Stimulated activated CD4-positive, alpha-beta T cell treated with anti-CD3 and anti-CD28 coated beads, Interleukin-1b, Interleukin-23, amount 100 ng/mL, for 48 hours (primary cell): ENCODE measurements at regions not wholly inside any gene's neighbourhood (a gene's known extent, or its start where the extent isn't known, plus 50 kb on each side); places are given as distances from the start of the nearest gene placed in this dataset.

Source experiments
- DNase-seq: peaks from one replicate; pipeline ENCODE4 v3.0.0-alpha.2; 2020

GRCh38 chr15:31474059-31474868 lies 147.6 kb downstream of the KLF13 start:
- peak; percentile 55 for DNase-seq

- DNase-seq = no peak
Observed at GRCh38 chr15:31476236-31476810, 149.7 kb downstream of the KLF13 start.

- no peak for DNase-seq
Observed at GRCh38 chr15:31476866-31477265, 150.2 kb downstream of the KLF13 start.

DNA sequence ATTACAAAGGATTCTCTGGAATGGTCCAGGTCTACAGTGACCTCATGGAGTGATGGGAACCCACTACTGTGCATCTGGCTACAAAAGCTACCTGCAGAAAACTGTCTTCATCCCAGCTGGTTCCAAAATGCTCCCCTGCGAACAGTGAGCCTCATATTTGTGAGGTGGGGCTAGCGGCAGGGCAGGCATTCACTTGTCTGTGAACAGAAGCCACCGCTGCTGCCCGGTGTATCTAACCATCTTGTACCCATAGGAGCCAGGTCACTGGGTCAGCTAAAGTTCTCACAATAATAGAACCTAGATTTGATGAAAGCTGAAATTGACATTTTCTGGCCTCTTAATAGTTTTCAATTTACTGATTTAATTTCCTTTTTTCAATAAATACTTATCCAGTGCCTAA lies 150.7 kb downstream of the KLF13 start:
- no peak for DNase-seq

DNA sequence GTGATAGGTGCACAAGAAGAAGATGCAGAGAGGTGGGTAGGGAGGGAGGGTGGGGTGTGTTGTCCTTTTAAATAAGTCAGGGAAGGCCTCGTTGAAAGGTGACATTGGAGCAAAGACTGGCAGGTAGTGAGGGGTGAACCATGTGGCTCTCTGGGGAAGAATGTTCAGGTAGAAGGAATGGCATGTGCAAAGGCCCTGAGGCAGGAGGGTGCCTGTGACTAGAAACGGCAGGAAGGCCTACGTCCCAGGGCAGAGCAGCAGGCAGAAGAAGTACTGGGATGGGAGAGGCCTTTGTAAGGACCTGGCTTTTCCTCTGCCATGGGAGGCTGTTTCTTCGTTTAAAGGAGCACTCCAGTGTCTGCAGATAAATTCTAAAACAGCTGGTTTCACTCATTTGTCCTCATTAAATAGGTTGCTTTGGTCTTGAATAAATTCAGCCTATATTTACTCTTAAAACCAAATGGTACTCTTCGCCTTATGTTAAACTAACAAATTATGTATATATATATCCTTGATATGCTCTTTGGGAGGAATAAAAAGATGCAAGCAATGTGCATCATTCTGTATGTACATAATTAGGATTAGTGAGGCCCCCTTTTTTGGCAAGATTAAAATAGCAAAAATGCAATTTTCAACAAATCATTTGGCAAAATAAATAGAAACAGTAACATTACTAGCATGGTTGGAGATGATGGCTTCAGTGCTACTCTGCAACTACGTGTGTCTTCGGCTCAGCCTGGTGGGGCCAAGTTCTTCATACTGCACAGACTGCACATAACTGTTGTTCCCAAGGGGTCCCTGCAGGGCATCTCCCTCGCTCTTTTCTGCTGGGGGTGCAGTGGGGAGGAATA lies 151.4 kb downstream of the KLF13 start:
- DNase-seq = no peak

- DNase-seq = no peak
Observed at GRCh38 chr15:31478702-31479221, 152.1 kb downstream of the KLF13 start.

DNA sequence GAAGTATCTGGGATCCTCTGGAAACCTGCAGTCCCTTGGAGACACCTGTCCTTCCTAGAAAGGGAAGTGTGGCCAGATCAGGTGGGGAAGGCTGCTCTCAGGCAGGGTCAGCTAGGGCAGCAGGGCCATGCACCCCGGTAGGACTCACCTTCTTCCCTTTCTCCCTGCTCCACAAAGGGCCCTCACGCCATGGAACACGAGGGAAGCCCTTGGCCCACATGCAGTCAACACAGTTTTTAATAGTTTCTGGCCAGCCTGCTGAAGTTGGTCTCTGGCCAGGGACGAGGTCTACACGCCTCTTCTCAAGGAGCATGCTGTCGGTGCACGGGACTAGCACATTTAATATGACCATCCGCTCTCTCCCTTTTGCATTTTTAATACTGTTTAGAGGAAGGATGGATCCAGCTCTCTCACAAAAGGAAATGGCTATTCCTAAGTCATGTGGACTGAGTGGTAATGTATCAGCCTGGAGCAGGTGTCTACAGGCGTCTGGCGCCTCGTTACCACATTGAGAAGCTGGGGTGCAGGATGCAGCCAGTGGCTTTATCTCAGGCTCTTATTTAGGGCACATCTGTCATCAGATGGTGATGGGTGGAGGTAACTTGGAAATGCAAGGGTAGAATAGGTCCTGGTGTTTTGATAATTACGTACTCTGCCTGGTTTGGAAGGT lies 153.9 kb downstream of the KLF13 start:
- DNase-seq = no peak

GRCh38 chr15:31481142-31481541 lies 154.5 kb downstream of the KLF13 start:
- no peak for DNase-seq

DNA sequence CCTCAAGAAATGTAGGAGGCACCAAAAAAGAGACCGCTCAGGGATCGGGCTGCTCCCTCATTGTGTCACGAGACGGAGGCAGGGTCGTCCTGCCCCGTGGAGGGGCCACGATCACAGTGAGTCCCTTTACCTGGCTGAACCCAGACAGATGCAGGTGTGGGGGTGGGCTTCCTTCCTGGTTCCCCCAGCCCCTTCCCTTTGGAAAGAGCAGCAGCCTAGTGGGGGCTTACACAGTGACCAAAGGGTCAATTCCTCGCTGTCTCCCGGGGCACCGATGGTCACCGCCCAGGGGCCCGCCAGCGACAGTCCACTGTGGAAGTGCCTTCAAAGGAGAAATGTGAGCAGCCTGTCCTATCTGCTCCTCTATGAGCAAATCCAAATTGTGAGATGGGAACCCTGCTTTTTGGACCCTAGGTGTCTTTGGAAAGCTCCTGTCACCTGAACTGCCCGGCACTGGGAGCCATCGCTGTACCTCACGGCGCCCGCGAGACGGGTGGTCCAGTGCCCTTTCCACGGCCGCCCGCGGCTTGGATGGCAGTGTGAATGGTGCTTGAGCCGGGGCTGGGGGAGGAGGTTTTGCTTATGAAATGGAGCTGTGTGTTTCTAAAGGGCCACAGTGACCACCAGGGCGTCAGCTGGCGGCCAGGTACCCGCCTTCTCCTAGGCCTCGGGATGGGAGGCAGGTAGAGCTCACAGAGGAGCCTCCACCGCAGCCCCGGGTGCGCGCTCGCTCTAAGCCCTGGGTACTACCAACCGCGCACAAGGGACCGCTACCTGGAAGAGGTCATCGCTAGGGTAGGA lies 155.7 kb downstream of the KLF13 start:
- DNase-seq = no peak

- DNase-seq = peak; percentile 72
Observed at GRCh38 chr15:31483053-31483985, 156.7 kb downstream of the KLF13 start.

DNA sequence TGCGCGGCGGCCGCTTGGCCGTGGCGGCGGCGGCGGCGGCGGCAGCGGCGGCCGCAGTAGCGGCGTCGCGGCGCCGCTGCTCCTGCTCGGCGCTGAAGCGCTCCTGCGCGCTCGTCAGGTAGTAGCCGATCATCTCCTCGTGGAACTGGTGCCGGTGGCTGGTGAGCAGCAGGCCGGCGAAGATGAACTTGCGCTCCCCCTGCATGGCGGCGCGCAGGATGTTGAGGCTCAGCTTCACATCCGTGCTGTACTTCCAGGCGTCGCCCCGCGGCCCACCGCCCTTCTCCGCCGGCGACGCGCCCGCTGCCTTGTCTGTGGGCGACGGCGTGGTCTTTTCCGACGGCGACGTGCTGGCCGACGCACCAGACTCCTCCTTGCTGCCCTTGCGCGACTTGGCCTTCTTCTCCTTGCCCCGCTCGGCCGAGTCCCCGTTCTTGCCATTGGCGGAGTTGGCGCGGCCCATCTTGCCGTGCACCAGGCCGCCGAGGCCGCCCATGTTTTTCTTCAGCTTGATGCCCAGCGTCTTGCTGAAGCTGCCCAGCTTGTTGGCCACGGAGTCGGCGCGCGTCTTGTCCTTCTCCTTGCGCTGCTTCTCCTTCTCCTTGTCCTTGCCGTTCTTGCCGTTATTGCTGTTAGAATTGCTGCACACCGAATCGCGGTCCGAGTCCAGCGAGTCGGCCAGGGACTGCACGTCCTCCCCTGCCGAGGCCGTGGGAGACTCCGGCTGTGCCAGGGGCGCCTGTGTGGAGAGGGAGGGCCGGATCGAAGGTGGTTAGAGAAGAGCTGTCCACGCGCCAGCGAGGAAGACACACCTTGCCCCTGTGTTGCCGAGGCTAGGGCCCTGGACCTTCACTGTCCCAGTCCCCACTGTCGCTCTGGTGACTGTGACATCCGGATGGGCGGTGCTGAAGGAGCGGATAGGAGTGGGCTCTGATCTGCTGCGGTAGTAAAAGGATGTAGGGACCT lies 157.6 kb downstream of the KLF13 start:
- DNase-seq = peak; percentile 38

DNA sequence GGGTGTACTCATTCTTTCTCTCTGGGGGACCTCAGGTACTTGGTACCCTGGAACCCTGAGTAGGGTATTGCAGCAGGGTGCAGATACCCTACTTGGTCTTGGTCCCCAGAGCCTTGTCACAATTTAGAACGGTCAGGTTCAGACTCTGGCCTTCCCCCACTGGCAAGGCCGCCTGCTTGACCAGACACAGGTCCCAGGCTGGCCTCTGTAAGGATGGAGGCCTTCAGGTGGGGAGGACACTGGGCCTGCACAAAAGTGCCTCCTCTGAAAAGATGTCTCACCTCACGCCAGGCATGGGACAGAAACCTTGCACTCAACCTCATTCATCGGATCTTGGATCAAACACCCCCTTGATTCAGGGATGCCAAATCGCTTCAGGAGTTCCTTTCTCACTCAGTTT lies 158.4 kb downstream of the KLF13 start:
- DNase-seq = no peak

DNA sequence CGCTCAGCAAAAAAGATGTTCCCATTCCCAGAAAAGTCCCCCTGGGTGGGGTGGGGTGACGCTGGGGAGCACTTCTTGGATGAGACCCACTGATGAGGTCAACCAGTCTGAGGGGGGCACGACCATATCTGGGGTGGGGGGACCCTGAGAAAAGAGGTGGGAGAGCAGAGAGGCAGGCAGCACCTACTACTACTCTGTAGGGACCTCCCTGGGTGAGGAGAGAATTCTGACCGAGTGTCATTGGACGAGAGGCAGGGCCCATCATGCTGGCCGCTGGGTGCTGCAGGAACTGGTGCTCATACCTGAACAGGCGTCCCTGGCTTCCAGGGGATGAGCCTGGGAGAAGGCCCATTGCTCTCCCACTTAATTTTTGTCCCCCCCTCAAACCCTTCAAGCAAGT lies 158.8 kb downstream of the KLF13 start:
- no peak for DNase-seq

GRCh38 chr15:31485911-31486461 lies 159.4 kb downstream of the KLF13 start:
- no peak for DNase-seq

DNA sequence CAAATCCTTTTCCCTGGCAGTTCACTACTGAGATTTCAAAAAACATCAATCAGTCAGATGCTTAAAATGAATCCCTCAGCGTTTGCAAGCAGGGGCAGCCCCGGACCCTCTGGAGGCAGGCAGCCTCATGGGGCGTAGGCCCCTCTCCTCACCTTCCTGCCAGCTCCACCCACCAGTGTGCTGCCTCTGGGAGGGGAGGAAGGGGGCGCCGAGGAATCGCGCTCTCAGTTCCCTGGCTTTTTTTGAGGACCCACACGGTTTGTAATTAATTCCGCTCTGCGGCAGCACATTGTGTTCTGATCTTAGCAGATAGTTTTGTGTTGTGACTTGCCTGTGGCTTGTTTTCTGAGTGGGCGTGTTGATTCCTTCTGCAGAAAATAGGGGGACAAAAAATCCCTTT lies 159.9 kb downstream of the KLF13 start:
- no peak for DNase-seq

DNA sequence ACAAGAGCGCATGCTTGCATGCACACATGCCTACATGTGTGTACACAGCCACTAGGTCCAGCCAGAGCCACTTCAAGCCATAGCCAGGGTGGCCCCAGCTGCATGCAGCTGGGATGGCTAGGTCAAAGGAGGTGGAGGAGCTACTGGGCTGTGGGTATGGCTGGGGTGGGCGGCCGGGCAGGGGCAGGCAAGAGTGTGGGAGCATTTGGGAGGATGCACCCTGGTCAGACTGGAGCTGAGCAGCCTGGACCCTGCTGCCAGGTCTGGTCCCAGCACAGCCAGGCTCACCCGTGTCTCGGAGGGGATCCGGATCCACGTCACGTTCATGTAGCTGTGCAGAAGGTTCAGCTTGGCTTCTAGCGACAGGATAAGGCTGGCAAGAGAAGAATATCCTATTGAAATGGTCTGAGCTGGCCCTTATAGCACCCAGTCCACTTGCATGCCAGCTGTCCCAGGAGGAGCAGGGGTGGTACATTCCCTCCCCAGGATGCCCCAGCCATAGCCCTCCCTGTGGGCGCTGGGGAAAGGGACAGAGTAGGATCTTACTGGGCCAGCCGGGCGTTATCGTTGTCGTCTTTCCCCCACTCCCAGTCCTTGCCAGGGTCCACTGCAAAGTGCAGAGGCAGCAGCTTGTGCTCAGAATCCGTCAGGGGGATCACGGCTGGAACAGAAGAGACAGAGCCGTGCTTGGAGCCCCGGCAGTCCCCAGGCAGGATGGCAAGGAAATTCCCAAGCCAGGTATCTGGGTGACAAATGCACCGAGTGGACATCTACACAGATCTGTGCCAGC lies 160.5 kb downstream of the KLF13 start:
- no peak for DNase-seq

GRCh38 chr15:31487811-31488436 lies 161.3 kb downstream of the KLF13 start:
- DNase-seq = peak; percentile 45
